SKM-1 treated with dmso at 0.1 percent for 144 hours (cell line): ENCODE measurements at regions not wholly inside any gene's neighbourhood (a gene's known extent, or its start where the extent isn't known, plus 50 kb on each side); places are given as distances from the start of the nearest gene placed in this dataset.

Experiments
- DNase-seq: peaks from one replicate; lab custom pipeline; 2025; ENCODE audit not compliant: unreplicated experiment; lab: John Stamatoyannopoulos, UW

- peak; percentile 82 for DNase-seq
These were observed 416.0 kb upstream of the HS6ST1 start for GRCh38 chr2:128734521-128735295.

DNA sequence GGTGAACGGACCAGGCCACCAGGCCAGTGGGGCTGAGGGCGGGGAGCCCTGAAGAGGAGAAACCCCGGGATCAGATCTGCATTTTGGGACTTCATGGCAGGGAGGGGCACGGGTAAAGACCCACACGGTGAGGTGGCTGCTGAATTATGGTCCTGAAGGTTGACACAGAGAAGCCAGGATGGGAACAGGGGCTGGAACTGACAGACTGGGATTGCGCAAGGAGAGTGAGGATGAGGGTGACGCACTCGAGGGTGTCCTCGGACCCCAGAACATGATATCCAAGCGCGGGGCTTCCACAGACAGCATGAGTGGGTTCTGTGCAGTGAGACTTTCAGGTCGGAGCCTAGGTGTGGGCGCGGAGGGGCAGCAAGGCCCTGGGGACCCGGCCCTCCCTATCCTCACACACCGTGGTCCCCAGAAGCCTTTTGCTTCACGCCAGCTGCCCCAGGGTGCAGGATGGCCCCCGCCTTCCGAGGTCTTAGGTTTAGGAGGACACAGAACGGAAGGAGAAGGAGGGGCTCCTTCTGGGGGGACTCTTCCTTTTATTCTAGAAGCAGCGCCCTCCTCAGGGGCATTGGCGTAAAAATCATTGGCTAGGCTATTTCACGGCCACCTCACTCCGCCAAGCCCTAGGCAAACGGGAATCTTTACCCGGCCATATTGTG, 416.8 kb upstream of the HS6ST1 start:
- DNase-seq, result no peak

- DNase-seq, result no peak
These were observed 417.5 kb upstream of the HS6ST1 start for GRCh38 chr2:128736046-128736688.

- DNase-seq, result peak; percentile 33
These were observed 418.2 kb upstream of the HS6ST1 start for GRCh38 chr2:128736689-128737545.

DNA sequence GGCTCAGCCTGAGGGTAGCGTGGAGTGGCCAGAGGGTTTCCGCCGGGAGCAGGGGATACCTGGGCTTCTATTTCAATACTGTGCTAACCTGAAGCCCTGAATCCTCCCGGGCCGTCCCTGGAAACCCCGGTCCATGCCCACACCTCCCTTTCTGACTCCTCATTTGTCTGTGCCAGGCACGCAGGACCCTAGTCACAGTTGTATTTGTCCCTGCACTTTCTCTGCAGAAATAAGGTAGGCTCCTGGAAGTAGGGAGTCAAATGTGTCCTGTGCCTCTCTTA, 418.8 kb upstream of the HS6ST1 start:
- DNase-seq, result no peak

GRCh38 chr2:128738446-128739110, 419.9 kb upstream of the HS6ST1 start:
- no peak for DNase-seq

GRCh38 chr2:128742467-128742866, 423.8 kb upstream of the HS6ST1 start:
- DNase-seq, result no peak

- no peak for DNase-seq
These were observed 427.3 kb upstream of the HS6ST1 start for GRCh38 chr2:128745946-128746345.

- DNase-seq, result no peak
These were observed 427.7 kb upstream of the HS6ST1 start for GRCh38 chr2:128746356-128746755.

- DNase-seq, result no peak
These were observed 429.7 kb upstream of the HS6ST1 start for GRCh38 chr2:128748336-128748735.

GRCh38 chr2:128748835-128749605, 430.4 kb upstream of the HS6ST1 start:
- no peak for DNase-seq

GRCh38 chr2:128750328-128751165, 431.9 kb upstream of the HS6ST1 start:
- DNase-seq, result no peak

DNA sequence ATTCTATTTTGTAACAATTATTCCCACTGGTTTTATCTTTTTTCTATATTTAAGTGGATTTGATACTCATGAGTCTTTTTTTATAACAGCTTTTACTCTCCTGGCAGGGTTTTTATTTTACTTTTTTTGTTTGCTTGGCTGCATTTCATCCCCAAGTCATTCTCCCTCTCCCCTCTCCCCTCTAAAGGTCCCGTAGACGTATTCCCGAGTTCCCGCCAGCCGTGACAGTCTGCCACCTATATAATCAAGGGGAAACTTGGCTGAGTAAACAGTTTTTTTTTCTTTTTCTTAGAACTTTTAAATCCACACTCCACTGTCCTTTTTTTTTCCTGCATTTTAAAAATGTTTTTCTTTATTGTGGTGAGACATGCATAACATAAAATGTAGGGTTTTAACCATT, 433.1 kb upstream of the HS6ST1 start:
- DNase-seq, result no peak

DNA sequence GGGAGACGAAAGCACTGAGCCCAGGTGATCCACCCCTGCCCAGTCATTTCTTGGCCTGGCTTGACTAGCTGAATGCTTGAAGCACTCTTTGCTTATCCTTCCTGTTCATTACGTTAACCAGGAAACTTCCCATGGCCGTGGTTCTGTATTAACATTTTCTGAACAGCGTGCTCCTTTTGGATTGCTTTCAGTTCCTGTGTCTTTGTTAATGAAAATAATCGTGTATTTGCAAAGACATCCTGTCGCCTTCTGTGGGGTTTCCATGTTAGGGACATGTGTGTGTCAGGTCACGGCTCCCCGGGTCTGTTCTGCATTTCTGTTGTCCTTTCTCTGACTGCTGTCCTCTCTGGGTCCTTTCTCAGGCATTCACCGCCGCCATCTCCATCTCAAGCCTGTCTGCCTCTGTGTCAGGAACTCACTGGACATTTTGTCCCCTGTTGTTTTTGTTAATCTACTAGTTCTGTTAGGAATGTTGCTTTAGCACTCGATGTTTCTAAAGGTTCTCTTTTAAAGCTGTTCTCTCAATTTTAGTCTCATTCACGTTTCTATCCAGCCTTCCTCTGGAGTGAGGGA, 434.1 kb upstream of the HS6ST1 start:
- no peak for DNase-seq

- DNase-seq, result no peak
These were observed 434.7 kb upstream of the HS6ST1 start for GRCh38 chr2:128753321-128753720.

DNA sequence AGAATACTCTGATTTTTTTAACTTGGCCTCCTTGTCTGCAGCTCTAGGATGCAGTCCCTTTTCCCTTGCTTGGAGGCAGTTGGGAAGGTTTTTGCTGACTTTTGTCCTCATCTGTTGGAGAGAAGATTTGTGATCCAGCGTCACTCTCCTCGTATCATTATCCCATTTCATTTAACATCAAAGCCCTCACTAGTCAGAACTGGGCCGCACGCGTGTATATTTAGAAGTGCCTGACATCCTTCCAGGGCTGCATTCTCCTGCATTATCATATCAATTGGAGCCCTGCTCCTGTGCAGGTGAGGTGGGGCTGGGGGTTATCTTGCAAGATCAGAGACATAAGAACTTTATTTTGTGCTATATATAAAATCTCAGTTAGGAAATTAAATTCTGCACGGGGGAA, 435.1 kb upstream of the HS6ST1 start:
- no peak for DNase-seq

DNA sequence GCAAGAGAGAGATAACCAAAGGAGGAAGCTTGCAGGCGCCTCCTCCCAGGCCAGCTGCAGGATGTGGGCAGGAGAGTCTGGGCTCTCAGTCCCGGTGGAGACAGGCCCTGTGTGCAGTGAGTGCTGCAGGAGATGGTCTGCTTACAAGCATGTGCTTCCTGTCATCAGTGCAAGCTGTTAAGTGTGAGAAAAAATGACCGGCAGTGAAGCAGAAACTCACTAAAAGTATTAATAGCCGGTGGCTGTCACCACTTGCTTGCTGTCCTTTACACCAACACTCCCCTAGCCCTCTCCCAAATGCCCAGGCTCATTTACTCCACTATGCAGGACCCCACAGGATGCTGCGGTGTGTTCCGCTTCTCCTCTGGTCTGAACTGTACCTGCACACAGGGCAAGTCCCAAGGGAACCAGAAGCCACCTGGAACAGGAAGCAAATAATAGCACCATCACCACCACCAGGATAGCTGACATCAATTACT, 435.6 kb upstream of the HS6ST1 start:
- peak; percentile 90 for DNase-seq

DNA sequence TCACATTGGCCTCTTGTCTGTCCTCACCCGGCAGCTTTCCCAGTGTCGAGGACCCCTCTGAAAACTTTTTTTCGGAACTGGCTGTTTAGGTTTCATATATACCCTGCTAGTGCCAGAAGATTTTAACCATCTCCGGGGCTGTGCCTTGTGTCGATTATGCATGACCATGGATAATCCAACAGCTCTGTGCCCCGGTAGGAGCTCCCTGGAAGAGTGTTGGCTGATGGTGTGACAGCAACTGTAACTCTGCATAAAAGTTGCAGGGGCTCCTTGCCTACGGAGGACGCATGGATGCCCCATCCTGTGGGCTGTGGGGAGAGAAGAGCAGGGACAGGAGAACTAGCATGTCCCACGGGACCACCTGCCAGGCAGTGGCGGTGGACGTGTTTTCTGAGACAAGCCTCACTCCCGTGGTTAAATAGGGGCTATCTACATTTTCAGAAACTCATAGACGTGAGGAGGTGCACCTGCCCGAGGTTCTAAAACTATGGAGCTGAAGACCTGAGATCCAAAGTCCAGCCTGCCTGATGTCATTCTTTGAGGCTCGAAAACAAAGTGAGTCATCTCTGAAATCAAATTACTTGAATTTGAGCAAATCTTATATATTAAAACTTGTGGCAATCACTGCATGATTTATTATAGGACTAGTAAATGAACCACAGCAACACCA, 437.2 kb upstream of the HS6ST1 start:
- DNase-seq, result no peak
